Right renal pelvis (tissue), 4 donors: ENCODE measurements at regions not wholly inside any gene's neighbourhood (a gene's known extent, or its start where the extent isn't known, plus 50 kb on each side); places are given as distances from the start of the nearest gene placed in this dataset.
"Not testable (repeated sequence)": the region's sequence is repeated elsewhere in the genome, so short reads cannot be mapped to it uniquely, and the experiment has no call there.

Experiments
- DNase-seq, 4 donors: peaks; one replicate each; pipeline ENCODE4 v3.0.0-alpha.2; 2013; ENCODE audit warnings: low read depth in 4 of 4, low spot score in 3 of 4, missing footprints in 1 of 4

GRCh38 chr16:5768445-5768844 lies 670.9 kb upstream of the EEF2KMT start:
- no peak for DNase-seq

- DNase-seq, result no peak
Observed at GRCh38 chr16:5763176-5763575, 665.6 kb upstream of the EEF2KMT start.

DNA sequence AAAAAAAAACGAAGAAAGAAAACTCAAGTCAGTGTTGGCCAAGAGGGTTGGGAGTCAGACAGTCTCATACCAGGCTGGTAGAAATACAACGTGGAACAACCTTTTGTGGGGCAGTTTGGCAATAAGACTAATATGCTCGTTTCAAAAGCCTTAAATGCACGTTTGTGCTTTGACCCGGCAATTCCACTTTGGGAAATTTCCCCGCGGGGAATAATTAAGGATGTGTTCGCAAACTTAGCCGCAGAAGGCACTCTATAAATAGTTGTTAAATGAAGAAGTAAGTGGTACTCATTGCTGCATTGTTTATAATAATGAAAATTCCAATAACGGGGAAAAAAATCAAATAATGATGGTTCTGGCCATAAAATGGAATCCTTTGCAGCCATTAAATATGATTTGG lies 664.8 kb upstream of the EEF2KMT start:
- no peak for DNase-seq

GRCh38 chr16:5761592-5761991 lies 664.0 kb upstream of the EEF2KMT start:
- DNase-seq, result no peak

DNA sequence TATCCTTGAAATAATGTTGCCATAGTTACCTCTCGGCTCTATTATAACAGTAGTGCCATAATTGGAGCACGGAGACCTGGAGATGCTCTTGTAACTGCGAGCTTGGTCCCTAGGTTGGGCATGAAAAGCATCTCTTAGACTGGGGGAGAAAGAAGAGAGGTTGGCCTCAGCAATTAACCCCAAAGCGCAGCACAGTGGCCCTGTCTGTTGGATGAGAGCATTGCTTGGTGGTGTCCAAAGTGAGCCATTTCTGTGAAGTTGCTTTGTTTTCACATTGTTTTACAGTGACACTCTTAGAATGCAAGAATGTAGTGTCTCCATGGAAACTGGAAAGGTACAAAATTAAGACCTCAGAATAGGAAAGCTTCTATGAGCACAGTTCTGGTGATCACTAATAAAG lies 660.7 kb upstream of the EEF2KMT start:
- no peak for DNase-seq

- DNase-seq, result no peak
Observed at GRCh38 chr16:5756969-5757368, 659.4 kb upstream of the EEF2KMT start.

GRCh38 chr16:5753381-5753780 lies 655.8 kb upstream of the EEF2KMT start:
- DNase-seq, result no peak

DNA sequence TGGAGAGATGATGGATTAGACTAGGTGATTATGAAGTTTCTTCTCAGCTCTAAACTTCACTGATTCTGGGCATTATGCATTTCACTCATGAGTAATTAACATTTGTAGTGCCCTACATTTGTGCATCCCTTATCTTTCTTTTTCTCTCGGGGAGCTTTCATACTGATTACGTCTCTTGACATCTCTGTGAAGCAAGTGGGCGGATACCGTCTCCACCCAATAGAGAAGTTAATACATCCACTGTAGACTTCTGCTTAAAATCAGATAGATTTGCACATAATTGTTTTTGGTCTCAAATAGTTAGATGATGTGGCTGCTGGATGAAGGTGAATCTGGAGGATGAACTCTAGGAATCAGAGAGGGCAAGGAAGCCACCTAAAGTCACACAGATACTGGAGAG lies 653.6 kb upstream of the EEF2KMT start:
- DNase-seq, result no peak

GRCh38 chr16:5750439-5750838 lies 652.8 kb upstream of the EEF2KMT start:
- DNase-seq, result not testable (repeated sequence)

GRCh38 chr16:5738586-5738985 lies 641.0 kb upstream of the EEF2KMT start:
- no peak for DNase-seq

GRCh38 chr16:5736209-5736930 lies 638.8 kb upstream of the EEF2KMT start:
- DNase-seq, result no peak

GRCh38 chr16:5735444-5735843 lies 637.8 kb upstream of the EEF2KMT start:
- no peak for DNase-seq

DNA sequence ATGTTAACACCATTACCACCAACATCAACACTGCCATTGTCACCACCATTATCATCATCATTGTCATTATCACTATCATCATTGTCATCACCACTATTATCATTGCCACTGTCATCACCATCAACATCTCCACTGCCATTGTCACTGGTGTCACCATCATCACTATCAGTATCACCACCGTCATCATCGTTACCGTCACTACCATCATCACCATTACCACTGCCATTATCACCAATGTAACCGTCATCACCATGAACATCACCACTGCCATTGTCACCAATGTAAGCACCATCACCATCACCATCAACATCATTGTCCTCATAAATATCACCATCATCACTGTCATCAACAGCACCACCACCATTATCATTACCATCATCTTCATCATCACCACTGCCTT lies 633.2 kb upstream of the EEF2KMT start:
- DNase-seq, result no peak

GRCh38 chr16:5722116-5722619 lies 624.6 kb upstream of the EEF2KMT start:
- no peak for DNase-seq

DNA sequence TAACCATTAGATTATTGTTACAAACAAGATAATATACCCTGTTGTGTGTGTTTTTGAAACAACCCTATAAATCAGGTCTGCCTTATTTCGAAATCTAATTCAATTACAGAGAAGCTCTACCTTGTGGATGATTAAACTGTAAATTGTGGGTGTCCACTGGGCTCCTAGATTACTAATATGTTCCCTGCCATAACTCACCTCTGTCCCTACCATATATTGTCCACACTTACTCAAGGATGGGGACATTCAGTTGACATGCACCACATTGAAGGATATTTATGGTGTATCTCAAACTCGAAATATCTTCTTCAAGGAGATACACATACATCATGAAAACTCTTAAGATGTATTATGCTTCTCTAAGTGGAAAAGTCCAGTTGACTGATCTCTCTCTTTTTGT lies 617.6 kb upstream of the EEF2KMT start:
- DNase-seq, result no peak

GRCh38 chr16:5709889-5710288 lies 612.3 kb upstream of the EEF2KMT start:
- DNase-seq, result peak; percentile 30 to 44 (median 36)

GRCh38 chr16:5706211-5706610 lies 608.6 kb upstream of the EEF2KMT start:
- DNase-seq, result no peak

DNA sequence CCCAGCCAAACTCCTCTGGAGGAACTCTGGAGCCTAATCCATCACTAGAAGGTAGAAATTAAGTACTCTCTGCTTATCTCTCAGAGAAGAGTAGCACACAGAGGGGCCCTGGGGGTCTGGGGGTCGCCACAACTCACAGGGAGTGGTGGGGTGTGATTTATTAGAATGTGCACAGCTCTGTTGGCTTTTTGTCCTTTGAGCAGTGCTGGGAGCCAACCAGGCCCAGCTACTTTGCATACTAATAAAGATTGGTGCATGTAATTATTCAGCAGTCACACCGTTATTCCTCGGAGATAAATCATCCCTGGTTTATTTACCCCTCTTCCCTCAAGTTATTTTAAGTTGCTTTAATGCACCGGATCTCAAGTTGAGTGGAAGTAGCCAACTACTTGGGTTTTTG lies 606.7 kb upstream of the EEF2KMT start:
- no peak for DNase-seq

GRCh38 chr16:5693426-5693825 lies 595.8 kb upstream of the EEF2KMT start:
- no peak for DNase-seq

GRCh38 chr16:5681966-5682365 lies 584.4 kb upstream of the EEF2KMT start:
- DNase-seq, result no peak

- peak; percentile 22 to 29 (median 26) for DNase-seq
Observed at GRCh38 chr16:5678371-5678770, 580.8 kb upstream of the EEF2KMT start.

GRCh38 chr16:5671421-5671820 lies 573.8 kb upstream of the EEF2KMT start:
- no peak for DNase-seq

- DNase-seq, result no peak
Observed at GRCh38 chr16:5670198-5670597, 572.6 kb upstream of the EEF2KMT start.
